ENCODE measurements at regions not wholly inside any gene's neighbourhood (a gene's known extent, or its start where the extent isn't known, plus 50 kb on each side); places are given as distances from the start of the nearest gene placed in this dataset.

DNA sequence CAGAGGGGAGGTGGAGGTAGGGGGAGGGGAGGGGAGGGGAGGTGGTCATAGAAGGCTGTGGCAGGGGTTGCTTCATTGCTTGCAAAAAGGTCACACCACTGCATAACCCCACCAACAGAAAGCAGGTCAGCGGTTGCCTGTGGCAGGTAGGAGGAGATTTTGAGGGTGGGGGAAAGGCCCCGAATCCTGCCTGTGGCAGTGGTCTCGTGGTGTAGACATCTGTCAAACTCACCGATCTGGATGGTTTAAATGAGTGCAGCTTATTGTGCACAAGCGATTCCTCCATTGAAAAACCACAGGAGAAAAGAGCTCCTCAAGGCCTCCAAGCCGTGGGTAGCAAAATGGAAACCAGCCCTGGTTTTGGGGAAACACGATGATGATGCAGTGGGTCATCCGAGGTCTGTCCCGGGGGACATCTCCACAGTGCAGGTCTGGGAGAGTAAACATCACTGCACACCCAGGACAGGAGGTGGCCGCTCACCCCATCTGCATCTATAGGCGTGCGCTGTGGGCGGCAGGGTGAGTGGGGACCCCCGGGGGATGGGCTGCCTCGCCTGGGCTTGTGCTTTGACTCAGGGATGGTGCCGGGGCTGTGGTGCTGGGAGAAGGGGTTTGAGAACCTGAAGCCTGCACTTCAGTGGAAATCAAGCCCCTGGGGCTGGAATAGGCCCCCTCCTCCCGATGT lies 112.3 kb downstream of the CRYAA start:
- TF ChIP-seq, protein P1, sequence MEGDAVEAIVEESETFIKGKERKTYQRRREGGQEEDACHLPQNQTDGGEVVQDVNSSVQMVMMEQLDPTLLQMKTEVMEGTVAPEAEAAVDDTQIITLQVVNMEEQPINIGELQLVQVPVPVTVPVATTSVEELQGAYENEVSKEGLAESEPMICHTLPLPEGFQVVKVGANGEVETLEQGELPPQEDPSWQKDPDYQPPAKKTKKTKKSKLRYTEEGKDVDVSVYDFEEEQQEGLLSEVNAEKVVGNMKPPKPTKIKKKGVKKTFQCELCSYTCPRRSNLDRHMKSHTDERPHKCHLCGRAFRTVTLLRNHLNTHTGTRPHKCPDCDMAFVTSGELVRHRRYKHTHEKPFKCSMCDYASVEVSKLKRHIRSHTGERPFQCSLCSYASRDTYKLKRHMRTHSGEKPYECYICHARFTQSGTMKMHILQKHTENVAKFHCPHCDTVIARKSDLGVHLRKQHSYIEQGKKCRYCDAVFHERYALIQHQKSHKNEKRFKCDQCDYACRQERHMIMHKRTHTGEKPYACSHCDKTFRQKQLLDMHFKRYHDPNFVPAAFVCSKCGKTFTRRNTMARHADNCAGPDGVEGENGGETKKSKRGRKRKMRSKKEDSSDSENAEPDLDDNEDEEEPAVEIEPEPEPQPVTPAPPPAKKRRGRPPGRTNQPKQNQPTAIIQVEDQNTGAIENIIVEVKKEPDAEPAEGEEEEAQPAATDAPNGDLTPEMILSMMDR (conservative IDR thresholded peaks at IDR 0.05), result no peak
- DNase-seq (ENCODE audit: low read depth, low spot score), result no peak
- H3K9me3 Mint-ChIP-seq, result no peaks in the 10 kb centered on the region
- no peak overlapping the region for H3K27ac Mint-ChIP-seq (ENCODE audit: unreplicated experiment)
- peaks cover 16% of the 10 kb centered on the region for H3K27me3 Mint-ChIP-seq (ENCODE audit: low read depth)
- H3K36me3 Mint-ChIP-seq (ENCODE audit: low read depth), result no peaks in the 10 kb centered on the region
- H3K4me3 Mint-ChIP-seq, result no peak overlapping the region
- H3K4me1 Mint-ChIP-seq, result peaks cover 6% of the 10 kb centered on the region

DNA sequence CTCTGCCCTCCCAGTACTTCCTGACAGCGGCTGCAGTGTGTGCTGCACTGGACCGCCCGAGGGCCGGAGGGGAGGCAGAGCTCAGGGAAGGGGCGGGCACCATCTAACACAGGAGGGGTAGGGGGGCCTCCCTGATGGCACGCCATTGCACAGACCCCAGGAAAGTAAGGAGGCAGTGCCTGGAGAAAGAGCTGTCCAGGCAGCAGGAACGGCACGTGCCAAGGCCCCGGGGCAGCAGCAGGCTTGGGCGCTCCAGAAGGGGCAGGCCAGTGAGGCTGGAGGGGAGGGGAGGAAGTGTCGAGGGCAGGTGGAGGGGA lies 110.7 kb downstream of the CRYAA start:
- Mint-ChIP-seq H3K27ac (ENCODE audit: unreplicated experiment) (no peak overlapping the region), H3K4me1 (peaks cover 6% of the 10 kb centered on the region), H3K4me3 (no peak overlapping the region), H3K27me3 (ENCODE audit: low read depth) (peaks cover 16% of the 10 kb centered on the region), H3K9me3 (no peaks in the 10 kb centered on the region), H3K36me3 (ENCODE audit: low read depth) (no peaks in the 10 kb centered on the region)
- no peak for DNase-seq (ENCODE audit: low read depth, low spot score)
- TF ChIP-seq, protein P1 (conservative IDR thresholded peaks at IDR 0.05), result no peak

DNA sequence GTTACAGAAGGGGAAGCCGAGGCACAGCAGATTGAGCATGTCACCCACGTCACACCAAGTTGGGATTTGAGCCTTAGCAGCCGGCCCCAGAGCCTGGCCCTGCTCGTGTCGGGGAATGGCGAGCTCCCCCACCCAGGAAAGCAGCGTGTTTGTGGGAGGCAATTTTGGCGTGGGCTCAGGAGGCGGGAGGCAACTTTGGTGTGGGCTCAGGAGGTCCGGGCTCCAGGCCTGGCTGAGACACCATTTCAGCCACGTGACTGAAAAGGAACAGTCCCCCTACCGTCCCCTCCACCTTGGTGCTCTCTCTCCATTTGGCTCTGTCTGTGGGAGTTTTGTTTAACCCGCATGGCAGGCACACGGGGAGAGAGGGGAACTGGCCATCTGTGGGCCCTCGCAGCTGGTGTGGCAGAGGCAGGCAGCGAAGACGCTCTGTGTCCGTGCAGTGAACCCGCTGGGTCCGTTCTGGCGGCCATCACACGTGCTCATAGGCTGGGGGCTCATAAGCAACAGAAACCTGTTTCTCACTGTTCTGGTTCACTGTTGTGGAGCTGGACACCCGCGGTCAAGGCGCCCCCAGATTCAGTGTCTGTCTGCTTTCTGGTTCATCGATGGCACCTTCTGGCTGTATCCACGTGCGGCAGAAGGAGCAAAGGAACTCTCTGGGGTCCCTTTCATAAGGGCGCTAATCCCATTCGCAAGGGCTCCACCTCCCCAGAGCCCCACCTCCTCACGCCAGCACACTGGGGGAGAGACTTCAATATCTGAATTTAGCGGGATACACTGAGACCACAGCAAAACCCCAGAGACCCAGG lies 110.2 kb downstream of the CRYAA start:
- H3K27ac Mint-ChIP-seq (ENCODE audit: unreplicated experiment), result no peak overlapping the region
- no peak overlapping the region for H3K4me3 Mint-ChIP-seq
- peaks cover 16% of the 10 kb centered on the region for H3K27me3 Mint-ChIP-seq (ENCODE audit: low read depth)
- no peaks in the 10 kb centered on the region for H3K36me3 Mint-ChIP-seq (ENCODE audit: low read depth)
- H3K9me3 Mint-ChIP-seq, result no peaks in the 10 kb centered on the region
- TF ChIP-seq, protein P1 (conservative IDR thresholded peaks at IDR 0.05), result no peak
- H3K4me1 Mint-ChIP-seq, result peaks cover 6% of the 10 kb centered on the region
- DNase-seq (ENCODE audit: low read depth, low spot score), result no peak

DNA sequence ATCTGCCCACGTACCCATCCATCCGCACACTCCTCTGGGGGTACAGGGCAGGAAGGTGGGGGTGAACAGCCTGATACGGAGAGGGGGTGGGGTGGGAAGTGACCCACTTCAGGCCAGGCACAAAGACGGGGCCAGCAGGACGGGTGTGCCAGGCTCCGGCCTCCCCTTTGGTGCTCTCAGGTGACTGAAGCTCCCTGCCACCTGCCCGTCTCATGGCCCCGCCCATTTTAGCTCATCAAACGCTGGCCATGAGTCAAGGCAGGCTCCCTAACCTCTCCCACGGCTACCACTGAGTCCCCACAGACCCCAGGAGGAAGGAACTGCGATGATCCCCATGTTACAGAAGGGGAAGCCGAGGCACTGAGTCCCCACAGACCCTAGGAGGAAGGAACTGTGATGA lies 109.6 kb downstream of the CRYAA start:
- H3K4me3 Mint-ChIP-seq, result no peak overlapping the region
- TF ChIP-seq, protein P1 (conservative IDR thresholded peaks at IDR 0.05), result no peak

DNA sequence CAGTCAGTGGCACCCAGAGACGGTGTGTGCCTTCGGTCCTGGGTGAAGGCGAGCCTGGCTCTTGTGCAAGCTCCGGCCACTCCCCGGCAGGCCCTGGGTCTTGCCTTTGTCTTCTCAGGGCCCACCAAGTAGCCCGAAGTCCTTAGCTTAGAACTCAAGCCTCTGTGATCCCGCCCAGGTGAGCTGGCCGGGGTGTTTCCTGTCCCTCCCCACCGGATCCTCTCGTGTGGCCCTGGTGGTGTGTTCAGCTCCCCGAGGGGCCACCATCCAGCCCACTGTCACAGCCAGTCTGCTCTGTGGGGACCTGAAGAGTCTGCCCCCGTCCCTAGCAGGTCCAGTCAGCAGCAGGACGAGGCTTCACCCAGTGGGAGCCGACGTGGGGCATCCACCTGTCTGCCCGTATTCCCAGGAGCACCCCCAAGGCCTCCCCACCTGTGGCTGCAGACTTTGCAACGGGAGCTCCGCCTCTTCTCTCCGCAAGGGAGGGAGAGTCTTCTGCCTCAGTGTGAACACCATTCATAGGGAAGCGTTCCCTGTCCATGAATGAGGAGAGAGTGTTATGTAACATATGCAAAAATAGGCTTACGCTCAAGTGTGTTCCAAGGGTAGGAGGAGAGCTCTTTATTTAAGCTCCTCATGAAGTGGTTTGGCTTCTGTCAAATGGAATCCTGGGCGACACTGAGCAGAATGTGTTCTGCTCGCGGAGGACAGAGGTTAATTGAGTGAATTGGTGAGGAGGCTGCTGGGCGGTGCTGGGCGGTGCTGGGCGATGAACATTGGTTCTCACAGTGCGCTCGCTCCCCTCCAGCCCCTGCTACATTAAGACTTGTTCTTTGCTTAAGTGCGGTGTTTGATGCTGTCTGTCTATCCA lies 108.9 kb downstream of the CRYAA start:
- peaks cover 16% of the 10 kb centered on the region for H3K27me3 Mint-ChIP-seq (ENCODE audit: low read depth)
- no peak overlapping the region for H3K4me3 Mint-ChIP-seq
- no peak overlapping the region for H3K27ac Mint-ChIP-seq (ENCODE audit: unreplicated experiment)
- H3K9me3 Mint-ChIP-seq, result no peaks in the 10 kb centered on the region
- TF ChIP-seq, protein P1 (conservative IDR thresholded peaks at IDR 0.05), result no peak
- DNase-seq (ENCODE audit: low read depth, low spot score), result no peak
- H3K4me1 Mint-ChIP-seq, result peaks cover 6% of the 10 kb centered on the region
- H3K36me3 Mint-ChIP-seq (ENCODE audit: low read depth), result no peaks in the 10 kb centered on the region

More for the DNA sequence above, 109.6 kb downstream of the CRYAA start:
- H3K27ac Mint-ChIP-seq (ENCODE audit: unreplicated experiment), result no peak overlapping the region
- H3K9me3 Mint-ChIP-seq, result no peaks in the 10 kb centered on the region
- H3K4me1 Mint-ChIP-seq, result peaks cover 6% of the 10 kb centered on the region
- DNase-seq (ENCODE audit: low read depth, low spot score), result no peak
- H3K36me3 Mint-ChIP-seq (ENCODE audit: low read depth), result no peaks in the 10 kb centered on the region
- peaks cover 16% of the 10 kb centered on the region for H3K27me3 Mint-ChIP-seq (ENCODE audit: low read depth)

Data from neural crest cell (in vitro differentiated cells).